GM12801 (cell line): ENCODE measurements at regions not wholly inside any gene's neighbourhood (a gene's known extent, or its start where the extent isn't known, plus 50 kb on each side); places are given as distances from the start of the nearest gene placed in this dataset.

Experiments used
- TF ChIP-seq, protein P1 (sequence below): IDR thresholded peaks from one replicate; pipeline ENCODE4 v1.5.1; 2011; ENCODE audit warnings: control low read depth; ENCODE audit not compliant: insufficient read length; ENCODE audit errors: extremely low read depth

DNA sequence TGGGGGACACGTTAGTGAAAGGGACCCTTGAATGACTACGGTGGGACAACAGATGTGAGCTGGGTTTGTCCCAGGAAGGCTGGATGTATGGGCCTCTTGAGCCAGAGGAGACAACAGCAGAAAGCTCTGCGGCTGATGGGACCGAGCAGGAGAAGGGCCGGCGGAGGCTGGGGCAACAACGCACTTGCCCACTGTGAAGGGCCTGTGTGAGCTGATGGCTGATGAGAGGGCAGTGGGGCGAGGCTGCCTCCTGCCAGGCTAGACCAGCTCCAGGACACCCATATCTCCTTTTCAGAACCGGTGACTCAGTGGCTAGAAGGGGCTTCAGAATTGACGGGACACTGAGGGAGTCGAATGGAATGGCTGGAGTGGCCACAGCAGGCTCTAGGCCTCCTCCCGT is 250.1 kb downstream of the SEC14L1 start:
- TF ChIP-seq, protein P1, sequence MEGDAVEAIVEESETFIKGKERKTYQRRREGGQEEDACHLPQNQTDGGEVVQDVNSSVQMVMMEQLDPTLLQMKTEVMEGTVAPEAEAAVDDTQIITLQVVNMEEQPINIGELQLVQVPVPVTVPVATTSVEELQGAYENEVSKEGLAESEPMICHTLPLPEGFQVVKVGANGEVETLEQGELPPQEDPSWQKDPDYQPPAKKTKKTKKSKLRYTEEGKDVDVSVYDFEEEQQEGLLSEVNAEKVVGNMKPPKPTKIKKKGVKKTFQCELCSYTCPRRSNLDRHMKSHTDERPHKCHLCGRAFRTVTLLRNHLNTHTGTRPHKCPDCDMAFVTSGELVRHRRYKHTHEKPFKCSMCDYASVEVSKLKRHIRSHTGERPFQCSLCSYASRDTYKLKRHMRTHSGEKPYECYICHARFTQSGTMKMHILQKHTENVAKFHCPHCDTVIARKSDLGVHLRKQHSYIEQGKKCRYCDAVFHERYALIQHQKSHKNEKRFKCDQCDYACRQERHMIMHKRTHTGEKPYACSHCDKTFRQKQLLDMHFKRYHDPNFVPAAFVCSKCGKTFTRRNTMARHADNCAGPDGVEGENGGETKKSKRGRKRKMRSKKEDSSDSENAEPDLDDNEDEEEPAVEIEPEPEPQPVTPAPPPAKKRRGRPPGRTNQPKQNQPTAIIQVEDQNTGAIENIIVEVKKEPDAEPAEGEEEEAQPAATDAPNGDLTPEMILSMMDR: no peak

DNA sequence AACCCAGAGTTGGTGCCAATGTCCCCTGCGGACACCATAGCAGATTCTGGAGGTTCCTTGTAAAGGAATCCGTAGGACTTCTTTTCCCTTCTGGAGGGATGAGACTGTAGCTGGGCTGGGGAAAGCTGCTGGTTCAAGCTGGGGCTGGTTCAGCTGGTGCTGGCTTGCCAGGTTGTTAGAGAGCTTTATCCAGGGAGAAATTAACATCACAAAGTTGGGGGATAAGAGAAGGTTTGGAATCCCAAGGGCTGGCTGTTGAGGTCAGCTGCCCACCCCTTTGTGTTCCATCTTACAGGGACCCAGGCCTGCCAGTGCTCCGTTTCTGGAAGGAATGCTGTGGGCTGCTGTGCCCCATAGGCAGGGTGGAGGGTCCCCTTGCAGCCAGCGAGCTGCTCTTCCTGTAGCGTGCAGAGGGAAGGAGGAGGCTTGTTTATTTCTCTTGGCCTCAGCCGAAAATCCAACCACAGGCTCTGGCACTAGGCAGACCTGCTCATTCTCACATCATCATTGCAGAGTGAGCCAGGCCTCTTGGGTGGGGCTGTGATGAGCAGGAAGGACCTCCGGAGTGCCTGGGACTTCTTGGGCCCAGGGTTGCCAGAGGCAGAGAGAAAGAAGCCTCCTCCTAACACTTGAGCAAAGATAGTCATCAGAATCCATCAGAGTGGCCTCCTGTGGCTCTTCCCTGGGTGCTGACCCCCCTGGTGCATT is 251.1 kb downstream of the SEC14L1 start:
- TF ChIP-seq, protein P1: no peak

DNA sequence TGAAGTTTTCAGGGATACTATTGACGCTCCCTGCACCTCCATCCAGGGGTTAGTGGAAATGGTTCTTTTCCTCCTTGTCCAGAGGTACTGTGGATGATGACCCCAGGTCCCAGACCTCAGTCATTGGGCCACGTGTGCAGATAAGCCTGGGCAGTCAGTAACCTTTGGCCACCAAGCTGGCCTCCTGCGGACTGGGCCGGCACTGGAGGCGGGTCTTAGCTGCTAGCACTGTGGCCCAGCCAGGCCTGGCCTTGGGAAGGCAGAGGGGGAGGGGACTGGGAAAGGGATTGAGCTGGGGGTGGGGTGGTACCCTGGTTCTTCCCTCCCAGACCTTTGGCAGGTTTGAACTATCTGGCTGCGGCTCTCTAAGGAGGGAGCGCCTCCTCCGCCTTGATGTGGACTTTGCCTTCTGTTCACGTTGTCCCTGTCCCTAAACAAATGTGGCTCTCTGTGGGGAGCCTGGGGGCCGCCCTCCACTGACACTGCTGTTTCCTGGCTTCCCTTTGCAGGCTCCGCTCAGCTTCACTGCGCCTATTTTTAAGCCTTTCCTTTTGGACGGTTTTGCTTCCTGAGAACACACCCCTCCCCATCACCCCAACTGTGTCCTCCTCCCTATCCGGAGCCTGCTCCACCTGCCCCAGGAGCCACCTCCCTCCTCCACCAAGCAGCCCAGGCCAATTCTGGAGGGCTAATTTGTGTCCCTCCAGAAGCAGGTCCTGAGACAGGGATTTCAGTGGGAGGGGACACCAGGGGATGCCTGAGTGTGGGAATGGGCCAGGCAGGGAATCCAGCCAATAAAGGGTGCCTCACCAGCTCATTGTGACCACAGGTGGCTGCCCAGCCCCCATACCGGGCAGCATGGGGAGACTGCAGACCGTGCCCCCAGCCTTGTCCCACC is 251.9 kb downstream of the SEC14L1 start:
- TF ChIP-seq, protein P1: no peak

DNA sequence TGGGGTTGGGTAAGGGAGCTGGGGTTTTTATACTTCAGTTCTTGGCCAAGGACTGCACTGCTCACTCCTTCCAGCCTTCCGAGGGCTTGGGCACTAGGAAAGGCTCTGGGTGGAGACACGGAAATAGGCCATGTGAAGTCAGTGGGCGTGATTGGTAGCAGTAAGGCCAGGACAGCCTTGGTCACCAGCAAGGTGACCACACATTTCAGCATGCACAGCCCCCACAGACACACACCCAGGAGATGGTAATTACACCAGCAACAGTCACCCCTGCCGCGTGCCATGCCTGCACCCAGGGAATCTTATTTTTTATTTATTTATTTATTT is 252.5 kb downstream of the SEC14L1 start:
- TF ChIP-seq, protein P1: no peak

DNA sequence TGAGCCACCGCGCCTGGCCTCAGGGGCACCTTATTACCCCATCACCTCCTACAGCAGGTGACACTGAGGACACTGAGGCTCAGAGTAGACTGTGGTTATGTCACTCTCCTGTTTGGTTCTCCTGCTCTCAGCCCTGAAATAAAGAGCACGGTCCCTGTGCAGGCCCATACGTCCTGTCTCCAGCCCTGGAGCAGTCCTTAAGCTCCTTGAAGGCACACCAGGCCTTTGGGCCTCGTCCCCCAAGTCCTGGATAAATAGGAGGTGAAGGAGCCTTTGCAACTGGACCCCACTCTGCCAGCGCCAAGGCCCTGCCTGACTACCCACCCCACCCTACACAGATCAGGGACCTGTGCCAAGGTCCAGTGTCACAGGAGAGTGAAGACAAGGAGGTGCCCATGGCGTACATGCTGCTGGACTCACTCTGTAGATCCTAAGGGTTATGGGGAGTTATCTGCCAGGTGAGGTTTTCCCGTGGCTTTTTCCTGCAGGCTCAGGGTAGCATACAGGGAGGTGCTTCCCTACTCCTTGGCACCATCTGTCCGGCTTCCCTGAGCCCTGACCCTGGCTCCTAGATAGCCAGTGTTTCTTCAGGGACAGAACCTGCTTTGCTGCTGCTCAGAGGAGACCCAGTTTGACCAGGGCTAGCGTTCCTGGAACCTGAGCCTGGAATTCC is 253.2 kb downstream of the SEC14L1 start:
- TF ChIP-seq, protein P1: no peak

DNA sequence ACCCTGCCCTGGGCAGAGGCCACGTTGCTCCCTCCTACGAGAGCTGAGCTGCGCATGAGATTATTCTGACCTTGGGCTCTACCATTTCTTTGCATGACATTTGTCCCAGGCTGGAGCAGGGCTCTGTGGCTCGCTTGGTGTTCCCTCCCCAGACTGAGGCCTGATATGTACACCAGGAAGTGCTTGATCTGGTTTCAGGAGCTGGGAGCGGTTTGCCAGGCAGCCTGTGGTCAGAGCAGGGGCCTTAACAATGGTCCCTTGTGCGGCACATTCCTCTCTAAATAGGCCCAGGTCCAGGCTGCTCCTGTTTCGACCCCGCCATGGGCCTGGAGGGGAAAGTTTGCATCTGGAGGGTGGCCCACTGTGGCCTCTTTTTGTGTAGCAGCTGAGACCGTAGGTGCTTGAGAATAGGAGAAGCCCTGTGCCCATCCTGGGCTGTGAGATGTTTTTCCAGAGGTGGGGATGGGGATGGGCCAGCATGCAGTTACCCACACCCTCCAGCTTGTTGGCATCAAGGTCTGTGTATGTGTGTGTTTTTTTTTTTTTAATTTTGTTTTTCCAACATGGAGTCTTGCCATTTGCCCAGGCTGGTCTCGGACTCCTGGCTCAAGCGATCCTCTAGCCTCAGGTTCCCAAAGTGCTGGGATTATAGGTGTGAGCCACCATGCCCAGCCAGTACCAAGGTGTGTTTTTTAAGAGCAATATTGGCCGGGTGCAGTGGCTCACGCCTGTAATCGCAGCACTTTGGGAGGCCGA is 253.9 kb downstream of the SEC14L1 start:
- TF ChIP-seq, protein P1: no peak

DNA sequence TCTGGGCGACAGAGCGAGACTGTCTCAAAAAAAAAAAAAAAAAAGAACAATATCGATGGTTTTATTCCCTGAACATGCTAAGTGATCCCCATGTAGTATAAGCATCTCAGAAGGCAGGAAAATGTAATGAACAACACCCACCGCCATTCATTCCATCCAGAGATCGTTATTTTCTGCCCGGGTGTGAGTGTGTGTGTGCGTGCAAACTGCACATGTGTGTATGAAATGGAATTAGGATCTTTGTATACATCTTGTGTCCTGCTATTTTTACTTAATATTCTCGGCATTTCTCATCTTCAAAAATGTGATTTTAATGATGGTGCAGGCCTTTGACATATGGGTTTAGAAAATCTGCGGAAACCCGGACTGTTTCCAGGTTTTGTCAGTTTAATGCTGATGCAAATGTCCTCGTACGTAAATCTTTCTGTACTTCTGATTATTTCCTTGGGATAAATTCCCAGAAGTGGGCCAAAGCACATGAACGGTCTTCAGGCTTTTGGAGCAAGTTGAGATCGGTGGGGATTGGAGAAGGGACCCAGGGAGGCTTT is 254.8 kb downstream of the SEC14L1 start:
- TF ChIP-seq, protein P1: no peak
